ENCODE measurements at regions not wholly inside any gene's neighbourhood (a gene's known extent, or its start where the extent isn't known, plus 50 kb on each side); places are given as distances from the start of the nearest gene placed in this dataset.

DNA sequence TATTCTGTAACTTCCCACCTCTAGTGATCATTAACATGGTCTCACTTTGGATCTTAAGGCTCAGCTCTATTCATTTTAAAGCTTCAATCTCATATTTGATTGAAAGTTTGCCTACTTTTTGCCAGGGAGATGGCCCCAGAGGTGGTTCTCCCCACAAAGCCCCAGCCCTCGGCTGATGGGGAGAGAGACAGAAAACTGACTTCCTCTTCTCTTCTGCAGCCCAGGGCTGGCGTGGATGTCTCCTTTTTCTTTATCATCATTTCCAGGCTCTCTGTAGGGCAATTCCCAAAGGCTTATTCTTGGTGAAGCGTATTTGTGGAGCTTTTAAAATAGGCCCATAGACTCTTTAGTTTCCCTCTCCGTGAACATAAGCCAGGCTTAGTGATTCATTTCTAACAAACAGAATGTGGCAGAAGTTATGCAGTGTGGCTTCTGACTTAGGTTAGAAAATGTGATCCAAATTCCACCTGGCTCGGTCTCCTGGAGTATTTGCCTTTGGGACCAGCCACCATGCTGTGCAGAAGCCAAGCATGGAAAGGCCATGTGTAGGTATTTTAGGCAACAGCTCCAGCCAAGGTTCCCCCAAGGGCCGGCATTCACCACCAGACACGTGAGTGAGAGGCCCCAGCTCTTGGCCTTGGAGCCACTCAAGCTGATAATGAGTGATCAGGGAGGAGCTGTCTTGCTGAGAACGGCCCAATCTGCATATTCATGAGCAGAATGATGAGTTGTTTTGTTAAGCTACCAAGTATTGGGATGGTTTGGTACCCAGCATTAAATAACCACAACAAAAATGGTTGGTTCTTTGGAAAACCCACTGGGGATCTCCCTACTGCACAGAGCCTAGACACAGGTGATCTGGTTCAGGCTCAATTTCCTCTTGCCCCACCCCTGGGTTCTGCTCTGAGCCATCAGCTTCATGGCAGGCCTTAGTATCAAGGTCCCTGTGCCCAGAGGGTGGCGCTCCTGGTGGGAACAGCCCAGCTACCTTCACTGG is 353.2 kb upstream of the PROK2 start:
- Histone ChIP-seq H3K9me3 (no peaks in the 10 kb centered on the region), H3K4me3 (no peak overlapping the region), H3K4me1 (no peaks in the 10 kb centered on the region), H3K4me2 (no peak overlapping the region), H3K27ac (no peak overlapping the region)
- ATAC-seq (no peak), FAIRE-seq (no peak), DNase-seq (ENCODE audit: low read depth in 1 of 2, low spot score in 1 of 2) (no peak)
- 47% methylated on average over 7 of the region's 9 CpGs for WGBS (ENCODE audit: missing lambda C conversion rate)
- CTCF ChIA-PET, result no interaction called here
- POLR2A ChIA-PET, result interaction anchor here (0.5 kb wide), 1 partner anchor 358 kb away, joined by 4 read pairs; no protein-coding TSS in a partner anchor
- TF ChIP-seq ZNF302 (CRISPR knock-in tag; IDR thresholded peaks at IDR 0.05), result no peak
- no peak for TF ChIP-seq EHMT2 (IDR thresholded peaks at IDR 0.05; ENCODE audit: low read depth)
- TF ChIP-seq PBX3 (IDR thresholded peaks at IDR 0.05), result no peak
- TF ChIP-seq HDAC2 (IDR thresholded peaks at IDR 0.05), result no peak
- TF ChIP-seq HOXB13 (CRISPR knock-in tag; IDR thresholded peaks at IDR 0.05; ENCODE audit: low read depth), result no peak
- no peak for TF ChIP-seq CTCF (IDR thresholded peaks at IDR 0.05)
- no peak for TF ChIP-seq MAFK (IDR thresholded peaks at IDR 0.05; ENCODE audit: partially characterized antibody)
- TF ChIP-seq RAD21 (conservative IDR thresholded peaks at IDR 0.05 in 1 of 2, IDR thresholded peaks at IDR 0.05 in 1 of 2), result no peak
- TF ChIP-seq NR3C1 (IDR thresholded peaks at IDR 0.05), result no peak
- no peak for TF ChIP-seq ZSCAN20 (CRISPR knock-in tag; IDR thresholded peaks at IDR 0.05)
- no peak for TF ChIP-seq ATOH8 (CRISPR knock-in tag; IDR thresholded peaks at IDR 0.05; ENCODE audit: low read depth)
- no peak for TF ChIP-seq SREBF2 (IDR thresholded peaks at IDR 0.05)
- no peak for TF ChIP-seq USF2 (IDR thresholded peaks at IDR 0.05)
- no peak for TF ChIP-seq REST (IDR thresholded peaks at IDR 0.05)
- no peak for TF ChIP-seq HEYL (CRISPR knock-in tag; IDR thresholded peaks at IDR 0.05)
- TF ChIP-seq MYC (IDR thresholded peaks at IDR 0.05; ENCODE audit: borderline replicate concordance, low read length), result no peak

GRCh38 chr3:72135636-72136035 is 350.7 kb upstream of the PROK2 start:
- no peak for DNase-seq (ENCODE audit: low read depth in 1 of 2, low spot score in 1 of 2)
- Histone ChIP-seq H3K4me1 (no peaks in the 10 kb centered on the region), H3K27ac (no peak overlapping the region), H3K4me3 (no peak overlapping the region), H3K9me3 (no peaks in the 10 kb centered on the region), H3K4me2 (no peak overlapping the region)
- ATAC-seq, result no peak
- TF ChIP-seq USF2 (IDR thresholded peaks at IDR 0.05), result no peak
- no peak for TF ChIP-seq MYC (IDR thresholded peaks at IDR 0.05; ENCODE audit: borderline replicate concordance, low read length)
- TF ChIP-seq EHMT2 (IDR thresholded peaks at IDR 0.05; ENCODE audit: low read depth), result no peak
- TF ChIP-seq HOXA7 (CRISPR knock-in tag; IDR thresholded peaks at IDR 0.05), result no peak
- no peak for TF ChIP-seq ZSCAN20 (CRISPR knock-in tag; IDR thresholded peaks at IDR 0.05)
- no peak for FAIRE-seq
- ChIA-PET POLR2A (no interaction called here), CTCF (no interaction called here)
- WGBS (ENCODE audit: missing lambda C conversion rate), result 16% methylated on average over 5 of the region's 5 CpGs
